ENCODE measurements at regions not wholly inside any gene's neighbourhood (a gene's known extent, or its start where the extent isn't known, plus 50 kb on each side); places are given as distances from the start of the nearest gene placed in this dataset.

- DNase-seq (ENCODE audit: low spot score): no peak
These were observed 1043.0 kb upstream of the POU3F3 start for GRCh38 chr2:103810875-103811274.

- no peak for DNase-seq (ENCODE audit: low spot score)
These were observed 1039.9 kb upstream of the POU3F3 start for GRCh38 chr2:103814016-103814415.

GRCh38 chr2:103815731-103816130, 1038.2 kb upstream of the POU3F3 start:
- no peak for DNase-seq (ENCODE audit: low spot score)

GRCh38 chr2:103817746-103818145, 1036.2 kb upstream of the POU3F3 start:
- no peak for DNase-seq (ENCODE audit: low spot score)

GRCh38 chr2:103818176-103818575, 1035.7 kb upstream of the POU3F3 start:
- DNase-seq (ENCODE audit: low spot score): no peak

GRCh38 chr2:103819599-103819998, 1034.3 kb upstream of the POU3F3 start:
- no peak for DNase-seq (ENCODE audit: low spot score)

GRCh38 chr2:103823847-103824246, 1030.1 kb upstream of the POU3F3 start:
- no peak for DNase-seq (ENCODE audit: low spot score)

GRCh38 chr2:103847276-103847675, 1006.6 kb upstream of the POU3F3 start:
- no peak for DNase-seq (ENCODE audit: low spot score)

GRCh38 chr2:103859238-103859637, 994.7 kb upstream of the POU3F3 start:
- DNase-seq (ENCODE audit: low spot score): no peak

- DNase-seq (ENCODE audit: low spot score): no peak
These were observed 993.9 kb upstream of the POU3F3 start for GRCh38 chr2:103860016-103860415.

- no peak for DNase-seq (ENCODE audit: low spot score)
These were observed 985.5 kb upstream of the POU3F3 start for GRCh38 chr2:103868396-103868795.

GRCh38 chr2:103873716-103874351, 980.1 kb upstream of the POU3F3 start:
- no peak for DNase-seq (ENCODE audit: low spot score)

GRCh38 chr2:103875131-103875530, 978.8 kb upstream of the POU3F3 start:
- DNase-seq (ENCODE audit: low spot score): no peak

GRCh38 chr2:103875531-103875930, 978.4 kb upstream of the POU3F3 start:
- DNase-seq (ENCODE audit: low spot score): no peak

- no peak for DNase-seq (ENCODE audit: low spot score)
These were observed 977.3 kb upstream of the POU3F3 start for GRCh38 chr2:103876611-103877010.

- DNase-seq (ENCODE audit: low spot score): no peak
These were observed 974.8 kb upstream of the POU3F3 start for GRCh38 chr2:103879101-103879500.

GRCh38 chr2:103880081-103880834, 973.7 kb upstream of the POU3F3 start:
- DNase-seq (ENCODE audit: low spot score): no peak

GRCh38 chr2:103887625-103888024, 966.3 kb upstream of the POU3F3 start:
- DNase-seq (ENCODE audit: low spot score): no peak

- no peak for DNase-seq (ENCODE audit: low spot score)
These were observed 957.7 kb upstream of the POU3F3 start for GRCh38 chr2:103896182-103896581.

GRCh38 chr2:103898561-103898960, 955.4 kb upstream of the POU3F3 start:
- no peak for DNase-seq (ENCODE audit: low spot score)

- no peak for DNase-seq (ENCODE audit: low spot score)
These were observed 951.6 kb upstream of the POU3F3 start for GRCh38 chr2:103902347-103902746.

- no peak for DNase-seq (ENCODE audit: low spot score)
These were observed 932.8 kb upstream of the POU3F3 start for GRCh38 chr2:103921161-103921560.

- DNase-seq (ENCODE audit: low spot score): no peak
These were observed 911.7 kb upstream of the POU3F3 start for GRCh38 chr2:103942199-103942598.

- no peak for DNase-seq (ENCODE audit: low spot score)
These were observed 908.8 kb upstream of the POU3F3 start for GRCh38 chr2:103945083-103945482.
